ENCODE measurements at regions not wholly inside any gene's neighbourhood (a gene's known extent, or its start where the extent isn't known, plus 50 kb on each side); places are given as distances from the start of the nearest gene placed in this dataset.
A peak's percentile ranks its signal among the peaks of the same experiment; 100 is the strongest.

GRCh38 chrX:39853417-39854030 is 244.2 kb downstream of the BCOR start:
- no peaks in the 10 kb centered on the region for H3K9me3 ChIP-seq (ENCODE audit: low read length)
- no peaks in the 10 kb centered on the region for H3F3A ChIP-seq (ENCODE audit: insufficient read depth, low read length)
- no peaks in the 10 kb centered on the region for H3K36me3 ChIP-seq (ENCODE audit: insufficient read depth, low read length)
- H3K9me2 ChIP-seq (ENCODE audit: low read depth, low read length), result no peaks in the 10 kb centered on the region
- no peak overlapping the region for H3K9ac ChIP-seq (ENCODE audit: low read length)
- no peak overlapping the region for H2AFZ ChIP-seq (ENCODE audit: low read length)
- H3K4me2 ChIP-seq (ENCODE audit: low read length), result peak overlapping the region; percentile 63; the same call in 1 of the 2 replicates
- H3K27ac ChIP-seq (ENCODE audit: low read depth, low read length, poor library complexity, severe bottlenecking), result no peak overlapping the region
- H4K20me1 ChIP-seq (ENCODE audit: insufficient read depth, low read length), result no peaks in the 10 kb centered on the region
- H3K4me3 ChIP-seq (ENCODE audit: low read depth, low read length, poor library complexity, severe bottlenecking), result no peak overlapping the region
- H3K27me3 ChIP-seq (ENCODE audit: insufficient read depth, low read length), result no peaks in the 10 kb centered on the region
- no peak for TF ChIP-seq EZH2 (IDR thresholded peaks at IDR 0.05; ENCODE audit: borderline replicate concordance, low read length)
- TF ChIP-seq CTCF (IDR thresholded peaks at IDR 0.05; ENCODE audit: low read length), result no peak
- H3K4me1 ChIP-seq (ENCODE audit: insufficient read depth, low read length, severe bottlenecking), result peaks cover 54% of the 10 kb centered on the region
- H3K79me2 ChIP-seq (ENCODE audit: insufficient read depth, low read length), result no peaks in the 10 kb centered on the region

DNA sequence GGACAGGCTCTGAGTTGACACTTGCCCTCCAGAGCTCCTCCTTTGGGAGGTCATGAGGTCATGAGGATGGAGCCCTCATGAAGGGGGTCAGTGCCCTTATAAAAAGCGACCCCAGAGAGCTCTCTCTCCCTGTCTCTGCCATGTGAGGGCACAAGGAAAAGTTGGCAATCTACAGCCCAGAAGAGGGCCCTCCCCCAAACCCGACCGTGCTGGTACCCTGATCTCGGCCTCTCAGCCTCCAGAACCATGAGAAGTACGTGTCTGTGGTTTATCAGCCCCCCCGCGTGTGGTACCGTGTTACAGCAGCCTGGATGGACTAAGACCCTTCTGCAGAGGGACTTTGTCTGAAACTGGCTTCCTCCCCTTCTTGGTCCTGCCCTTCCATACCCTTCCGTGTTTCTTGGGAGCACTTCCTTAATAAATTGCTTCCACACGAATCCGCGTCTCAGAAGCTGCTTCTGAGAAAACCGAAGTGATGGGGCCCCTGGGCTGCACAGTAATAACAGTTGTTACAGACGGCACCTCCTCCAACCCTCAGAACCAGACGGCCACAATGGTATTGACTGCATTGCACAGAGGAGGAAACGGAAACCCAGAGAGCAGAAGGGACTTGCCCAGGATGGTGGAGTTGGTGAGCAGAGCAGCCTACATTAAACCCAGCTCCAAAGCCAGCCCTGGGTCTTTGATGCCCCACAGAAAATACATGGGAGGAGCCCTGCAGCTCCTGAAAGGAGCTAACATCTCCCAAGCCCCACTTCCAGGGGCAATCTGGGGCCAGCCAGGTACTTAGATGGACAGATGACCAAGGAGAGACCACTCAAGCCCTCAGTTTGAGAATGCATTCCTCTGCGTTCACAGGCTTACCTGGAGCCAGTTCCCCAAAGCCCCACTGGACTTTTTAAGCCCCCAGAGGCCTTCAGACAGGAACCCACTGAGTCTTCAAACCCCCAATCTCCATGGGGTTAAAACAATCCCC is 242.7 kb downstream of the BCOR start:
- peak overlapping the region; percentile 87 for H3K27ac ChIP-seq (ENCODE audit: low read depth, low read length, poor library complexity, severe bottlenecking)
- H3K4me3 ChIP-seq (ENCODE audit: low read depth, low read length, poor library complexity, severe bottlenecking), result peak overlapping the region; percentile 48
- H3K9me2 ChIP-seq (ENCODE audit: low read depth, low read length), result no peaks in the 10 kb centered on the region
- no peaks in the 10 kb centered on the region for H3F3A ChIP-seq (ENCODE audit: insufficient read depth, low read length)
- no peaks in the 10 kb centered on the region for H3K9me3 ChIP-seq (ENCODE audit: low read length)
- no peak overlapping the region for H2AFZ ChIP-seq (ENCODE audit: low read length)
- peak overlapping the region; percentile 56 for H3K9ac ChIP-seq (ENCODE audit: low read length)
- TF ChIP-seq CTCF (IDR thresholded peaks at IDR 0.05; ENCODE audit: low read length), result no peak
- no peak for TF ChIP-seq EZH2 (IDR thresholded peaks at IDR 0.05; ENCODE audit: borderline replicate concordance, low read length)
- H3K4me2 ChIP-seq (ENCODE audit: low read length), result peak overlapping the region; percentile 63
- H3K27me3 ChIP-seq (ENCODE audit: insufficient read depth, low read length), result no peaks in the 10 kb centered on the region
- H4K20me1 ChIP-seq (ENCODE audit: insufficient read depth, low read length), result no peaks in the 10 kb centered on the region
- peaks cover 62% of the 10 kb centered on the region for H3K4me1 ChIP-seq (ENCODE audit: insufficient read depth, low read length, severe bottlenecking)
- H3K36me3 ChIP-seq (ENCODE audit: insufficient read depth, low read length), result no peaks in the 10 kb centered on the region
- H3K79me2 ChIP-seq (ENCODE audit: insufficient read depth, low read length), result no peaks in the 10 kb centered on the region

DNA sequence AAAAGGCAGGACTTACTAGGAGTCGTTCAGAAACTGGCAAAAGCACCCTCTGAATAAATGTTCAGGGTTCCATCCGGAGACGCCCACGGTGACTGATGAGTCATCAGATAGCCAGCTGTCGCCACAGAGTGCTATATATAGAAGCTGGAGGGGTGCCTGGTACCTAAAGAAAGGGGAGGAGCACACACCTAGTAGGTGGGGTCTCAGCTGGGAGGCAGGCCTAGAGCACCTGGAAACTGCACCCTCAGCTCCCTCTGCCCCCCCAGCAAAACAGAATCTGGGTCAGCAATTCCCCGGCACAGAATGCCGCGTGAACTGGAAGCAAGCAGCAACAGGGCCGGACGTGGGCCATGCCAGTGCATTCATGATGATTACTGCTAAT is 242.0 kb downstream of the BCOR start:
- no peaks in the 10 kb centered on the region for H3K9me3 ChIP-seq (ENCODE audit: low read length)
- no peaks in the 10 kb centered on the region for H3F3A ChIP-seq (ENCODE audit: insufficient read depth, low read length)
- H3K27me3 ChIP-seq (ENCODE audit: insufficient read depth, low read length), result no peaks in the 10 kb centered on the region
- no peaks in the 10 kb centered on the region for H3K9me2 ChIP-seq (ENCODE audit: low read depth, low read length)
- no peak overlapping the region for H2AFZ ChIP-seq (ENCODE audit: low read length)
- H3K4me1 ChIP-seq (ENCODE audit: insufficient read depth, low read length, severe bottlenecking), result peaks cover 68% of the 10 kb centered on the region
- H4K20me1 ChIP-seq (ENCODE audit: insufficient read depth, low read length), result no peaks in the 10 kb centered on the region
- peak overlapping the region; percentile 48 for H3K4me3 ChIP-seq (ENCODE audit: low read depth, low read length, poor library complexity, severe bottlenecking)
- H3K9ac ChIP-seq (ENCODE audit: low read length), result peak overlapping the region; percentile 56
- H3K36me3 ChIP-seq (ENCODE audit: insufficient read depth, low read length), result no peaks in the 10 kb centered on the region
- H3K79me2 ChIP-seq (ENCODE audit: insufficient read depth, low read length), result no peaks in the 10 kb centered on the region
- peak overlapping the region; percentile 87 for H3K27ac ChIP-seq (ENCODE audit: low read depth, low read length, poor library complexity, severe bottlenecking)
- peak overlapping the region; percentile 63 for H3K4me2 ChIP-seq (ENCODE audit: low read length)
- no peak for TF ChIP-seq CTCF (IDR thresholded peaks at IDR 0.05; ENCODE audit: low read length)
- no peak for TF ChIP-seq EZH2 (IDR thresholded peaks at IDR 0.05; ENCODE audit: borderline replicate concordance, low read length)
